Non-pigmented ciliary epithelial cell (primary cell): ENCODE measurements at regions not wholly inside any gene's neighbourhood (a gene's known extent, or its start where the extent isn't known, plus 50 kb on each side); places are given as distances from the start of the nearest gene placed in this dataset.
"Not testable (repeated sequence)": the region's sequence is repeated elsewhere in the genome, so short reads cannot be mapped to it uniquely, and the experiment has no call there.

Source experiments
- DNase-seq: peaks from one replicate; pipeline ENCODE4 v3.0.0-alpha.2; 2010; ENCODE audit warnings: low read depth

GRCh38 chr1:234865171-234866006 is 255.4 kb upstream of the IRF2BP2 start:
- DNase-seq, result no peak

DNA sequence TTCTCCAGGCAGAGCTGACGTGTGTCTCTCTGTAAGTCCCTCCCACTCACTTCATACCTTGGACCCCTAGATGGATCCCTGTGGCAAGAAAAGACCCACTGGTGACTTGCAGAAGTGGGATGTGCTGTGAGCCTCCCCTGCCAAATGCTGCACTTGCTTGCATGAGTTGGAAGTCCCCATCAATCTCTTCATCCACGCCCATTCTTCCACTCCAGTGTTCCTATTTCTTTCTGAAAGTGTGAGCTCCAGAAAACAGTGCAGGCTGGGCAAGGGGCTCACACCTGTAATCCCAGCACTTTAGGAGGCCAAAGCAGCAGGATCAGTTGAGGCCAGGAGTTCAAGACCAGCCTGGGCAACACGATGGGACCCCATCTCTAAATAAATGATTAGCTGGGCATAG is 254.1 kb upstream of the IRF2BP2 start:
- no peak for DNase-seq

DNA sequence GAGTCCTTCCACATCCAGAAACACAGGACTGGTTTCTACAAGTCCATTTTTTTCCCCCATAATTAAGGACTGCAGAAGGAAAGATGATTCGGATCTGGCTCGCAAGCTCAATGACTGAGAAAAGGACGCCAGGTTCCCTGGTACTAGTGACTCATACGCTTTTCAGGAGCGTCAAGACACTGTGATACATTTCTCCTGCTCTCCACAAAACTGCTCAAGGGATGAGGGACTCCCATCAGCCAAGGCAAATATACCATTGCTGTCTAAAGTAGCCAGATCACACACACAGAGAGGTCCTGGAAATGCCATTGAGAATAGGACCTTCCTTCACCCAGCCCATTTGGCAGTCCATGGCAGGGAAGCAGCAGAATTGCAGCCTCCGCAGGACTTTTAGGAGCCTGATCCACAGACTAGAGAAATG is 253.6 kb upstream of the IRF2BP2 start:
- no peak for DNase-seq

- DNase-seq, result no peak
These were observed 253.1 kb upstream of the IRF2BP2 start for GRCh38 chr1:234862944-234863515.

GRCh38 chr1:234862360-234862943 is 252.5 kb upstream of the IRF2BP2 start:
- DNase-seq, result no peak

DNA sequence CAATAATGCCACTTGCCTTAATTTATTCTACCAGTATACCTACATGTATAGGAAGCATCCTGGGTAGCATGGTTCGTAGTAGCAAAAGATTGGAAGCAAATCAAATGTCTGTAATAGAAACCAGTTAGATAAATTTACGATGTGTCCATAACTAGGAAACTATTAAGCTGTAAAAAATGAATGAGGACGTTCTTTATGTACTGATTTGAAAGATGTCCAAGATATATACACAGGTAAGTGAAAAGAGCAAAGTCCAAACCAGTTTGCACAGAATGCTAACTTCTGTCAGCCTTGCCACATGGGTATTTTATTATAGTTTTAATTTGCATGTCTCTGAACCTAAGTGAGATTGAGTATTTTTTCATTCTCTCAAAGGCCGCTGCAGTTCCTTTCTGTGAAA is 251.8 kb upstream of the IRF2BP2 start:
- no peak for DNase-seq

GRCh38 chr1:234861024-234861620 is 251.1 kb upstream of the IRF2BP2 start:
- no peak for DNase-seq

DNA sequence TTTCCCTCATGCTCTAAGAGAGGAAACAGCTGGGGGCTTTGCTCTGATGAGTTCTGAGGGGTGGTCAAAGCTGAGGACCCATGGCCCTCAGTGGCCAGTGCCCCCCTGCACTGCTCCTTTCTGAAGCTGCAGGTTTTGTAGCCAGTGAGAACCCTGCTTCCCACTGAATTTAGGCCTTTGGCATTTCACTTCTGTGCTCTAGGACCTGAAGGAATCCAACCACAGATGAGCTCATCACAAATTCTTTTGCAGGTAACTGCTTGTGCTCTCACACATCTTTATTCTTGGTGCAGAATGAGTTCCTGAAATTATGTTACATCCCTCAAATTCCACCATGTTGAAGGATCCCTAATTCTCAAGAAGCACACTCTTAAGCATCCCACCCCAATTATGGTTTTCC is 248.7 kb upstream of the IRF2BP2 start:
- no peak for DNase-seq

- no peak for DNase-seq
These were observed 246.9 kb upstream of the IRF2BP2 start for GRCh38 chr1:234856845-234857245.

GRCh38 chr1:234855851-234856250 is 245.9 kb upstream of the IRF2BP2 start:
- DNase-seq, result no peak

DNA sequence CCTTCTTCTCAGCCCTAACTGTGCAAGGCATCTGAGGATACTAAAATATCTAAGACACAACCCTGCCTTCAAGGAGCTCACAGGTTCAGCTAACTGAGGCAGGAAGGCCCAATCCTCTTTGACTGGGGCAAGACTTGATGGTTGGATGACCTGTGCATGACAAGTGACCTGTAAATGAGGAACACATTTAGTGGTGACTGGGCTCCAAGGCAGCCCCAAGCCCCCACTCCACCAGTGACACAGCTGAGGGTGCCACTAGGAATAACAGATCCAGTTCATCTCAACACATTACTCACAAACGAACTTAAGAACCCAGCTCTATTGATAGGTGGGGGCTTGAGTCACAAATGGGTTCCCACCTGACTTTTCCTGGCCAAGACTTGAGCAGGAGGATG is 244.7 kb upstream of the IRF2BP2 start:
- no peak for DNase-seq

- DNase-seq, result no peak
These were observed 244.1 kb upstream of the IRF2BP2 start for GRCh38 chr1:234853906-234854644.

DNA sequence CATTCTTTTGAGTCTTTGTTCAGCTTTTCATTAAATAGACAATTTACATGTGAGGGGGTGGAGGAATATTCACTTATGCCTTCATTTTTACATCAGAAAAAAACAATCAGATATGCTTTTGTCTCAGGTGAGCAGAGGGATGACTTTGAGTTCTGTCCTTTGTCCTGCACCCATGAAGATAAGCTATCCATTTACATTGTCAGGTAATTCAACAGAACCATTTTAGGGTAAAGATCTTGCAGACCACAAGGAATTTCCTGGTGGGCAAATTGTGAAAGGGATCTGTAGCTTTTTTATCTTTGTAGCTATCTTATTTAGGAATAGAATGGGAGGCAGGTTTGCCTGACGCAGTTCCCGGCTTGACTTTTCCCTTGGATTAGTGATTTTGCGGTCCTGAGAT is 242.7 kb upstream of the IRF2BP2 start:
- no peak for DNase-seq

- no peak for DNase-seq
These were observed 241.8 kb upstream of the IRF2BP2 start for GRCh38 chr1:234851450-234852438.

DNA sequence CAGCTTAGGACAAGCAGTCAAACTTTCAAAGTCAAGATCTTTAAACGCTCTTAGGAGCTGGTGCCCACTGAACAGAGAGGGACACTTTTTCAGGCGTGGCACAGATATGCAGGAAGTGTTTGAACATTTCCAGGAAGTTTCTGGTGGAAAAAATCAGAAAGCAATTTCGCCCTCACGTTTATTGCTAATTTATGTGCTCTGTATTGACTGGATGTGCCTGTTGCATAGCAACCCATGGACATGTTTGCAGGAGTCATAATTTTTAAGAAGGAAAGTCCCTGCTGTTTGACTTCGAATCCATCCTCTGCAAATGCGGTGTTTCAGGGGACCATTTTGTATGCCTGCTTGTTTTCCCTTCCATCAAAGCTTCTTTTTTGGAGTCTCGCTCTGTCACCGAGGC is 239.9 kb upstream of the IRF2BP2 start:
- no peak for DNase-seq

DNA sequence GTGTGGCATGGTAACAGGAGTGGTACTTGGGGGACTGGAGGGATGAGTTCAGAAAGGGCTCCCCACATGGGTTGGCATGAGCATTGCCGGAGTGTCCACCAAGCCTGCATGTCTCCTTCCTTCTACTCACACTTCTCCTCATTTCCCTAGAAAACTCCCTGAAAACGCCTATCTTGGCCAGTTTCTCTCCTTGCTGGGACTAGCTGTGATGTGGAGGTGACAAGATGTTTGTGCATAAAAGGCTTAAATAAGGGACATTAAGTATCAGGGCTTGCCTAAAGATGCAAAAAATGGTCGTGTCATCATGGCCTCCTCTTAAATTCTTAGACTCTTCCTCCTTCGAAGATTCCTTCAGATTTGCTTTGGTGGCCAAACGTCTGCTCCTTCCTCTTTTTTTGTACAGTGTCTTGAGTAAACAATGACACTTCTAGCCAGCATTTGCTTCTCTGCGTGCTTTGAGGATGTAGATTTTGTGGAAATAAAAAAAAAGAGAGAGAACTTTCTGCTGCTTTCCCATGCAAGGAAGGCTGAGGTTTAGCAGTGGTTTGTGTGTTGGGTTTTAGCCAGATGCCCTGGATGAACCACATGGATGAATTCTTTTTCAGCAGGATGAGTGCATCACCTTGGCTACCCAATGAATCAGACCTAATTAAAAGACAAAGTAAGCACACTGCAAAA is 239.1 kb upstream of the IRF2BP2 start:
- no peak for DNase-seq

DNA sequence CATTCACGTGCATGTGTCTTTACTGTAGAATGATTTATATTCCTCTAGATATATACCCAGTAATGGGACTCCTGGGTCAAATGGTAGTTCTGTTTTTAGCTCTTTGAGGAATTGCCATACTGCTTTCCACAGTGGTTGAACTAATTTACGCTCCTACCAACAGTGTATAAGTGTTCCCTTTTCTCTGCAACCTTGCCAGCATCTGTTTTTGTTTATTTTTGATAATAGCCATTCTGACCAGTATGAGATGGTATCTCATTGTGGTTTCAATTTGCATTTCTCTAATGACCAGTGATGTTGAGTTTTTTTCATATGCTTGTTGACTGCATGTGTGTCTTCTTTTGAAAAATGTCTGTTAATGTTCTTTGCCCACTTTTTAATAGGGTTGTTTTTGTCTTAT is 236.8 kb upstream of the IRF2BP2 start:
- DNase-seq, result not testable (repeated sequence)

- DNase-seq, result no peak
These were observed 235.9 kb upstream of the IRF2BP2 start for GRCh38 chr1:234845836-234846235.

DNA sequence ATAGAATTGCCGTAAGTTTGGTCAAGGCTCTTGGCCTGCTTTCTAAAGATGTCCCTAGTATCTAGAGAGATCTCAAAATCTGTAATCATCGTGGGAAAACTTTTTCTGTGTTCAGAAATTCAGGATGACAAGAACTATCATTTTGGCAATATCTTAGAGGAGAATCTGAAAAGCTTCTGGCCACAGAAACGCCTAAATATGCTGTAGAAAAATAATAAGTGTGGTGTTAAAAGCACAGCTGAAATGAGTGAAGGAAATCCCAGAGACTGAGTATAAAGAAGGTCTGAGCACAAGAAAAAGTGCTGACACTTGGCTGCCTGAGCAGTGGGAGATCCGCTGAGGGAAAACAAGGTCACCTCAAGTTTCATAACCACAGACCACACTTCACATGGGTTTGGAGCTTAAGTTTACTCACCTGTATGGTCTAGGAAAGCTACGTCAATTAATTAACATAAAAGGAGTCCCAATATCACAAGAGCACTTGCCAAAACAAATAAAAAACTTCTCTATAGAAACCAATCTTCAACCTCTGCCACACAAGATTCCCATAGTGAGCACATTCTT is 235.2 kb upstream of the IRF2BP2 start:
- DNase-seq, result no peak

- no peak for DNase-seq
These were observed 234.6 kb upstream of the IRF2BP2 start for GRCh38 chr1:234844479-234845031.
